Thyroid gland (tissue), 4 donors: ENCODE measurements at regions not wholly inside any gene's neighbourhood (a gene's known extent, or its start where the extent isn't known, plus 50 kb on each side); places are given as distances from the start of the nearest gene placed in this dataset.

ENCODE experiments used
- CTCF ChIP-seq, 6 experiments: fragments of 200-600 bp in 3 of 6; fragments of 450-650 bp in 3 of 6; sonication (generic) in 3 of 6; IDR thresholded peaks; one replicate each; pipeline ENCODE4 v1.5.1; 2016 to 2019; ENCODE audit warnings: antibody characterized with exemption in 6 of 6, mild to moderate bottlenecking in 2 of 6, inconsistent platforms in 1 of 6, moderate library complexity in 1 of 6
- POLR2A ChIP-seq, 2 donors: fragments of 450-650 bp; IDR thresholded peaks; one replicate each; pipeline ENCODE4 v1.6.1; 2017; ENCODE audit warnings: antibody characterized with exemption in 2 of 2, mild to moderate bottlenecking in 2 of 2, moderate library complexity in 1 of 2

GRCh38 chr1:234897390-234897749 lies 231.3 kb downstream of the TOMM20 start:
- no peak for TF ChIP-seq CTCF (IDR thresholded peaks at IDR 0.05)
- TF ChIP-seq POLR2A (IDR thresholded peaks at IDR 0.05) = no peak
